NCI-H510A (cell line): ENCODE measurements at regions not wholly inside any gene's neighbourhood (a gene's known extent, or its start where the extent isn't known, plus 50 kb on each side); places are given as distances from the start of the nearest gene placed in this dataset.
"Not testable (repeated sequence)": the region's sequence is repeated elsewhere in the genome, so short reads cannot be mapped to it uniquely, and the experiment has no call there.

Experiments
- DNase-seq: peaks from one replicate; lab custom pipeline; 2025; lab: John Stamatoyannopoulos, UW

GRCh38 chr14:49114161-49114893, 471.9 kb downstream of the RPS29 start:
- DNase-seq, result no peak

GRCh38 chr14:49106741-49107667, 479.2 kb downstream of the RPS29 start:
- no peak for DNase-seq

GRCh38 chr14:49105956-49106355, 480.2 kb downstream of the RPS29 start:
- no peak for DNase-seq

GRCh38 chr14:49105512-49105911, 480.7 kb downstream of the RPS29 start:
- DNase-seq, result no peak

GRCh38 chr14:49092345-49092744, 493.8 kb downstream of the RPS29 start:
- DNase-seq, result no peak

GRCh38 chr14:49089107-49089506, 497.1 kb downstream of the RPS29 start:
- no peak for DNase-seq

- DNase-seq, result not testable (repeated sequence)
These were observed 512.9 kb downstream of the RPS29 start for GRCh38 chr14:49073292-49073691.

GRCh38 chr14:49058511-49058910, 527.7 kb downstream of the RPS29 start:
- no peak for DNase-seq

GRCh38 chr14:49057838-49058510, 528.2 kb downstream of the RPS29 start:
- no peak for DNase-seq

GRCh38 chr14:49056021-49056420, 530.2 kb downstream of the RPS29 start:
- no peak for DNase-seq

- DNase-seq, result no peak
These were observed 533.7 kb downstream of the RPS29 start for GRCh38 chr14:49052521-49052920.

- DNase-seq, result no peak
These were observed 534.7 kb downstream of the RPS29 start for GRCh38 chr14:49051328-49052060.

GRCh38 chr14:49050822-49051221, 535.4 kb downstream of the RPS29 start:
- DNase-seq, result no peak

- no peak for DNase-seq
These were observed 536.5 kb downstream of the RPS29 start for GRCh38 chr14:49049711-49050110.

- no peak for DNase-seq
These were observed 541.2 kb downstream of the RPS29 start for GRCh38 chr14:49044981-49045380.

- DNase-seq, result no peak
These were observed 549.1 kb downstream of the RPS29 start for GRCh38 chr14:49036984-49037516.

GRCh38 chr14:49036266-49036665, 549.9 kb downstream of the RPS29 start:
- no peak for DNase-seq

- no peak for DNase-seq
These were observed 553.0 kb downstream of the RPS29 start for GRCh38 chr14:49033131-49033530.

GRCh38 chr14:49031710-49032109, 554.5 kb downstream of the RPS29 start:
- not testable (repeated sequence) for DNase-seq

- no peak for DNase-seq
These were observed 566.6 kb downstream of the RPS29 start for GRCh38 chr14:49019467-49020115.

GRCh38 chr14:49017447-49017846, 568.7 kb downstream of the RPS29 start:
- no peak for DNase-seq
